GM12865 (cell line): ENCODE measurements at regions not wholly inside any gene's neighbourhood (a gene's known extent, or its start where the extent isn't known, plus 50 kb on each side); places are given as distances from the start of the nearest gene placed in this dataset.

Source experiments
- DNase-seq: peaks from one replicate; pipeline ENCODE4 v3.0.0; 2010; ENCODE audit warnings: low read depth
- H3K4me3 ChIP-seq: 2 replicates; pipeline ENCODE4 v1.5.1; 2011; ENCODE audit warnings: mild to moderate bottlenecking, low read depth, low read length, control low read depth
- CTCF ChIP-seq: IDR thresholded peaks from 2 replicates; pipeline ENCODE4 v1.5.1; 2011; ENCODE audit warnings: low read length, control low read depth, low read depth, inconsistent platforms; ENCODE audit not compliant: insufficient read depth; ENCODE audit errors: missing control alignments

- DNase-seq, result no peak
- no peak overlapping the region for H3K4me3 ChIP-seq
- TF ChIP-seq CTCF, result no peak
Observed at GRCh38 chr5:117188211-117188610, 613.6 kb upstream of the SEMA6A start.

GRCh38 chr5:117186751-117187150, 612.1 kb upstream of the SEMA6A start:
- no peak overlapping the region for H3K4me3 ChIP-seq
- DNase-seq, result no peak
- no peak for TF ChIP-seq CTCF

- no peak for TF ChIP-seq CTCF
- H3K4me3 ChIP-seq, result no peak overlapping the region
- no peak for DNase-seq
Observed at GRCh38 chr5:117183326-117183725, 608.7 kb upstream of the SEMA6A start.

- no peak for DNase-seq
- no peak overlapping the region for H3K4me3 ChIP-seq
- TF ChIP-seq CTCF, result no peak
Observed at GRCh38 chr5:117182104-117182503, 607.5 kb upstream of the SEMA6A start.

- H3K4me3 ChIP-seq, result no peak overlapping the region
- DNase-seq, result peak; percentile 4
- TF ChIP-seq CTCF, result no peak
Observed at GRCh38 chr5:117177302-117177701, 602.7 kb upstream of the SEMA6A start.

GRCh38 chr5:117165068-117165467, 590.4 kb upstream of the SEMA6A start:
- no peak for DNase-seq
- no peak overlapping the region for H3K4me3 ChIP-seq
- TF ChIP-seq CTCF, result no peak

- TF ChIP-seq CTCF, result no peak
- no peak for DNase-seq
- H3K4me3 ChIP-seq, result no peak overlapping the region
Observed at GRCh38 chr5:117161718-117162335, 587.2 kb upstream of the SEMA6A start.
